ENCODE measurements at regions not wholly inside any gene's neighbourhood (a gene's known extent, or its start where the extent isn't known, plus 50 kb on each side); places are given as distances from the start of the nearest gene placed in this dataset.

DNA sequence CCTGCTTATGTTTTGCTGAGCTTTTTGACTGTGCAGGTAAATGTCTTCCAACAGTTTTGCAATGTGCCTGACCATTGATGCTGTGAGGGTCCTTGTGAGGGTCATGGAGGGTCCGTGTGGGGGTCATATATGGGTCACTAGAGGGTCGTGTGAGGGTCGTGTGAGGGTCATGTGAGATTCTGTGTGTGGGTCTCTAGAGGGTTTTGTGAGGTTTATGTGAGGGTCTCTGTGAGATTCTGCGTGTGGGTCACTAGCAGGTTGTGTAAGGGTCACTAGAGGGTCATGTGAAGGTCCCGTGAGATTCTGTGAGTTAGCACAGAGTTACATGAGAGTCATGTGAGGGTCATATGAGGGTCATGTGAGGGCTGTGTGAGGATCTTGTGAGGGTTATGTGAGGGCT lies 263.9 kb upstream of the B3GAT1 start:
- Histone ChIP-seq H3K27me3 (ENCODE audit: control insufficient read depth in 2 of 2, insufficient read depth in 2 of 2, low read length in 2 of 2) (peaks cover 0 to 12% of the 10 kb centered on the region in 2 experiments; a peak in 2 of 5 replicates), H3K9me3 (replicated peaks; ENCODE audit: control insufficient read depth, insufficient read depth, low read depth, low read length) (no peaks in the 10 kb centered on the region; the same call in 1 of the 2 replicates), H3K4me3 (no peak overlapping the region), H3K9ac (ENCODE audit: insufficient read depth in 1 of 2, low read depth in 2 of 2, low read length in 2 of 2) (no peak overlapping the region), H3K27ac (ENCODE audit: extremely low read depth, low read depth, low read length) (no peak overlapping the region), H3K4me2 (ENCODE audit: insufficient read depth, low read length) (no peak overlapping the region), H4K20me1 (replicated peaks; ENCODE audit: control insufficient read depth, insufficient read depth, low read length) (peaks cover 7% of the 10 kb centered on the region; the same call in 1 of the 2 replicates), H2AFZ (ENCODE audit: low read depth, low read length) (no peak overlapping the region), H3K4me1 (replicated peaks in 1 of 2; ENCODE audit: control insufficient read depth in 2 of 2, insufficient read depth in 2 of 2, low read length in 2 of 2) (no peaks in the 10 kb centered on the region), H3K79me2 (ENCODE audit: control insufficient read depth, insufficient read depth, low read length) (no peaks in the 10 kb centered on the region), H3K36me3 (ENCODE audit: control insufficient read depth, insufficient read depth, low read length) (no peaks in the 10 kb centered on the region), H3K9me1 (ENCODE audit: control insufficient read depth, insufficient read depth, low read length) (no peaks in the 10 kb centered on the region)
- 2% methylated on average over 5 of the region's 5 CpGs for WGBS (ENCODE audit: insufficient coverage, low coverage, missing lambda C conversion rate)
- ChIA-PET CTCF (ENCODE audit: low intra/inter-chr PET ratio) (no interaction called here), POLR2A (no interaction called here)
- no TSS peak for BruUV-seq (replicated peaks)
- intact Hi-C loops (cut with micrococcal nuclease) (no loop called here), in situ Hi-C loops (cut with MboI) (no loop called here)
- DNase-seq (ENCODE audit: extremely low read depth in 1 of 4, low spot score in 3 of 4): no peak
- no peak for ATAC-seq
- TF ChIP-seq NCOA1 (IDR thresholded peaks at IDR 0.05; ENCODE audit: low read depth): no peak
- FAIRE-seq: no peak

DNA sequence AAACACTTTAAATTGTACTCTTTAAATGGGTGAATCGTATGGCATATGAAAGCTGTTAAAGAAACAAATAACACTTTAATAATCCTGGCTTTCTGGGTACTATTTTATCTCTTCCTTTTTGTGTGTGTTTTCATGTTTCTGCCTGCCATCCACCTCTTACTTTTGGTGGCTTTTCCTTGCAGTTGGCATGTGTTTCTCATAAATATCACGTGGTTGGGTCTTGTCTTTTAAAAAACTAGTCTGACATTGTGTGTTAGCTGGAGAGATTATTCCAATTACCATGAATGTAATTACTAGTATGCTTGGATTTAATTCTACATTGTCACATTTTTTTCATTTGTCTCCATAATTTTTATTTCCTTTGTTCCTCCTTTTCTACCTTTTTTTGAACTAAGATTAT lies 262.9 kb upstream of the B3GAT1 start:
- no peaks in the 10 kb centered on the region for H3K79me2 ChIP-seq (ENCODE audit: control insufficient read depth, insufficient read depth, low read length)
- H3K4me2 ChIP-seq (ENCODE audit: insufficient read depth, low read length): no peak overlapping the region
- no peaks in the 10 kb centered on the region for H3K4me1 ChIP-seq (replicated peaks in 1 of 2; ENCODE audit: control insufficient read depth in 2 of 2, insufficient read depth in 2 of 2, low read length in 2 of 2)
- 6% methylated on average over 2 of the region's 2 CpGs for WGBS (ENCODE audit: insufficient coverage, low coverage, missing lambda C conversion rate)
- H3K36me3 ChIP-seq (ENCODE audit: control insufficient read depth, insufficient read depth, low read length): no peaks in the 10 kb centered on the region
- no peak for ATAC-seq
- no peaks in the 10 kb centered on the region for H3K9me1 ChIP-seq (ENCODE audit: control insufficient read depth, insufficient read depth, low read length)
- no peak overlapping the region for H3K9ac ChIP-seq (ENCODE audit: insufficient read depth in 1 of 2, low read depth in 2 of 2, low read length in 2 of 2)
- H3K4me3 ChIP-seq: no peak overlapping the region
- in situ Hi-C loops (cut with MboI): no loop called here
- no peak for DNase-seq (ENCODE audit: extremely low read depth in 1 of 4, low spot score in 3 of 4)
- H2AFZ ChIP-seq (ENCODE audit: low read depth, low read length): no peak overlapping the region
- no peak for FAIRE-seq
- intact Hi-C loops (cut with micrococcal nuclease): no loop called here
- CTCF ChIA-PET (ENCODE audit: low intra/inter-chr PET ratio): no interaction called here
- no peaks in the 10 kb centered on the region; the same call in 1 of the 2 replicates for H3K9me3 ChIP-seq (replicated peaks; ENCODE audit: control insufficient read depth, insufficient read depth, low read depth, low read length)
- H3K27ac ChIP-seq (ENCODE audit: extremely low read depth, low read depth, low read length): no peak overlapping the region
- peaks cover 7% of the 10 kb centered on the region; the same call in 1 of the 2 replicates for H4K20me1 ChIP-seq (replicated peaks; ENCODE audit: control insufficient read depth, insufficient read depth, low read length)
- BruUV-seq (replicated peaks): no TSS peak
- POLR2A ChIA-PET: no interaction called here
- H3K27me3 ChIP-seq (ENCODE audit: control insufficient read depth in 2 of 2, insufficient read depth in 2 of 2, low read length in 2 of 2): peaks cover 0 to 21% of the 10 kb centered on the region in 2 experiments; a peak in 2 of 5 replicates
- TF ChIP-seq, protein P1, sequence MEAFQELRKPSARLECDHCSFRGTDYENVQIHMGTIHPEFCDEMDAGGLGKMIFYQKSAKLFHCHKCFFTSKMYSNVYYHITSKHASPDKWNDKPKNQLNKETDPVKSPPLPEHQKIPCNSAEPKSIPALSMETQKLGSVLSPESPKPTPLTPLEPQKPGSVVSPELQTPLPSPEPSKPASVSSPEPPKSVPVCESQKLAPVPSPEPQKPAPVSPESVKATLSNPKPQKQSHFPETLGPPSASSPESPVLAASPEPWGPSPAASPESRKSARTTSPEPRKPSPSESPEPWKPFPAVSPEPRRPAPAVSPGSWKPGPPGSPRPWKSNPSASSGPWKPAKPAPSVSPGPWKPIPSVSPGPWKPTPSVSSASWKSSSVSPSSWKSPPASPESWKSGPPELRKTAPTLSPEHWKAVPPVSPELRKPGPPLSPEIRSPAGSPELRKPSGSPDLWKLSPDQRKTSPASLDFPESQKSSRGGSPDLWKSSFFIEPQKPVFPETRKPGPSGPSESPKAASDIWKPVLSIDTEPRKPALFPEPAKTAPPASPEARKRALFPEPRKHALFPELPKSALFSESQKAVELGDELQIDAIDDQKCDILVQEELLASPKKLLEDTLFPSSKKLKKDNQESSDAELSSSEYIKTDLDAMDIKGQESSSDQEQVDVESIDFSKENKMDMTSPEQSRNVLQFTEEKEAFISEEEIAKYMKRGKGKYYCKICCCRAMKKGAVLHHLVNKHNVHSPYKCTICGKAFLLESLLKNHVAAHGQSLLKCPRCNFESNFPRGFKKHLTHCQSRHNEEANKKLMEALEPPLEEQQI (IDR thresholded peaks at IDR 0.05): no peak
- TF ChIP-seq PHB (CRISPR knock-in tag; IDR thresholded peaks at IDR 0.05) (no peak), NCOA1 (IDR thresholded peaks at IDR 0.05; ENCODE audit: low read depth) (no peak), PRMT5 (CRISPR knock-in tag; IDR thresholded peaks at IDR 0.05) (no peak), RAD21 (CRISPR knock-in tag; conservative IDR thresholded peaks at IDR 0.05 in 1 of 2, IDR thresholded peaks at IDR 0.05 in 1 of 2) (no peak), SIN3B (IDR thresholded peaks at IDR 0.05; ENCODE audit: low read depth) (no peak), RNF2 (IDR thresholded peaks at IDR 0.05) (no peak), KLF6 (CRISPR knock-in tag; IDR thresholded peaks at IDR 0.05; ENCODE audit: borderline replicate concordance) (no peak), GABPB2 (CRISPR knock-in tag; conservative IDR thresholded peaks at IDR 0.05) (no peak), RBBP5 (IDR thresholded peaks at IDR 0.05; ENCODE audit: borderline replicate concordance, insufficient read depth, low read length, poor library complexity, severe bottlenecking) (no peak), SETDB1 (IDR thresholded peaks at IDR 0.05; ENCODE audit: low read length) (no peak)
- TF ChIP-seq, protein P2, sequence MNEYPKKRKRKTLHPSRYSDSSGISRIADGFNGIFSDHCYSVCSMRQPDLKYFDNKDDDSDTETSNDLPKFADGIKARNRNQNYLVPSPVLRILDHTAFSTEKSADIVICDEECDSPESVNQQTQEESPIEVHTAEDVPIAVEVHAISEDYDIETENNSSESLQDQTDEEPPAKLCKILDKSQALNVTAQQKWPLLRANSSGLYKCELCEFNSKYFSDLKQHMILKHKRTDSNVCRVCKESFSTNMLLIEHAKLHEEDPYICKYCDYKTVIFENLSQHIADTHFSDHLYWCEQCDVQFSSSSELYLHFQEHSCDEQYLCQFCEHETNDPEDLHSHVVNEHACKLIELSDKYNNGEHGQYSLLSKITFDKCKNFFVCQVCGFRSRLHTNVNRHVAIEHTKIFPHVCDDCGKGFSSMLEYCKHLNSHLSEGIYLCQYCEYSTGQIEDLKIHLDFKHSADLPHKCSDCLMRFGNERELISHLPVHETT (CRISPR knock-in tag; conservative IDR thresholded peaks at IDR 0.05 in 1 of 2, IDR thresholded peaks at IDR 0.05 in 1 of 2): no peak
